ELF-1 (cell line): ENCODE measurements at regions not wholly inside any gene's neighbourhood (a gene's known extent, or its start where the extent isn't known, plus 50 kb on each side); places are given as distances from the start of the nearest gene placed in this dataset.
"Not testable (repeated sequence)": the region's sequence is repeated elsewhere in the genome, so short reads cannot be mapped to it uniquely, and the experiment has no call there.

Experiments
- DNase-seq: peaks from one replicate; pipeline ENCODE4 v3.0.0-alpha.2; 2016; ENCODE audit warnings: low read depth, low spot score

DNA sequence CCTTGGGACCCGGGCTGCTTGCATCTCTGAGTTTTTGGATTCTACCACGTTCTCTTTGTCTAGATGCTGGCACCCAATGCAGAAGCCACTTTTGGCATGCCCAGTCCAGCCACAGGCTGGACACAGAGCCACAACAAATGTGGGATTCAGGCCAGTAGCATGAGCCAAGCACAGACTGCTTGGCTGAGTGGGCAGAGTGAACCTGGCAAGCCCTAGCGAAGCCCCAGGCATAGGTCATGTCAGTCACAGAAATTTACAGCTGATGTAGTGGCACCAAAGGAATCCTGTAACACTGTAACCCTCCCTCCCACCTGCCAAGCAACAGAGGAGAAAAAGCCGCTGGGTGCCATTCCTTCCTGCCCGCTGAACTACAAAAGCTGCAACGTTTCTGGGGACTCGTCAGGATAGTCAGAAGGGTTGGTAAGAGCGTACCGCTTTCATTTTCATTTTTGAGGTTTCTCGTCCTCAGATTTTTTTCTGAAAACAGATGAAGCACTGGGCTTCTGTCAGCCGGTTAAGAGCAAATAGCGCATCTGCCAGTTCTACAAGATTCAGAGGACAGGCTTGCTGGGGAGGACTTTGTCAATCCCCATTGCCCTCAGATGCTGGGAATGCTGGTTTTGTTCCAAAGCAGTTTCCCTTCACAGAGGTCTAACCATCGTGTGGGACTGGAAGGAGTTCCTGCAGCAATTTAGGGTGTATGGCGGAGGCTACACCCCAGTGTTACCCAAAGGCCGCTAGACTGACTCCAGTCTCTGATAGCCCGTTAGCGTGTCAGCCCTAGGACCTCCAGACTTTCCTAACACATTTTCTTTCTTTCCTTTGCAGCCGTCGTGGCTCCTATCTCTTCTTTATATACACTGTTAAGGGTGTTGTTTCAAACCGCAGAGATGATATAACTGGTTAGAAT lies 399.0 kb downstream of the HTR1A start:
- no peak for DNase-seq

DNA sequence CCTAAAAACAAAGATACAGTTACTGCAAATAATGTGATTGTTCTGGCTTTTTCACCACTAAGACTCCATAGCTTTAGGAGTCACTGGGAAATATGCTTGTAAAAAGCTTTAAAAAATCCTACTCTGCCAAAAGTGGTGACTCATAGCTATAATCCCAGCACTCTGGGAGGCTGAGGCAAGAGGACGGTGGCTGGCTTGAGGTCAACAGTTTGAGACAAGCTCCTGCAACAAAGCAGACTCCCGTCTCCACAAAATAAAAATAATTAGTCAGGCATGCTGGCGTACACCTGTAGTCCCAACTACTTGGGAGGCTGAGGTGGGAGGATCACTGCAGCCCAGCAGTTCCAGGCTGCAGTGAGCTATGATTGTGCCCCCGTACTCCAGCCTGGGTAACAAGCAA lies 406.4 kb downstream of the HTR1A start:
- DNase-seq = no peak

DNA sequence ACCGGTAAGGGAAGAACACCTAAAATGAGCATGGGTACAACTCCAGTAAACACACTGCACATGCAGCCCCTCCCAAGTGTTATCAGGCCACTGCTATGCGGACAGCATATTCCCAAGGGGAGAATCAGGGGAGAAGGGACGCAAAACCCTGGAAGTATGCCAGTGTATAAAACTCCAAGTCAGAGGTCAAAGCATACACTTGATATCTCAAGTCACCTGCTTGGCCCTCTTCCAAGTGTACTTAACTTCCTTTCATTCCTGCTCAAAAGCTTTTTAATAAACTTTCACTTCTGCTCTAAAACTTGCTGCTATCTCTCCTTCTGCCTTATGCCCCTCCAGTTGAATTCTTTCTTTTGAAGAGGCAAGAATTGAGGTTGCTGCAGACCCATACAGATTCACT lies 408.1 kb downstream of the HTR1A start:
- DNase-seq = no peak

DNA sequence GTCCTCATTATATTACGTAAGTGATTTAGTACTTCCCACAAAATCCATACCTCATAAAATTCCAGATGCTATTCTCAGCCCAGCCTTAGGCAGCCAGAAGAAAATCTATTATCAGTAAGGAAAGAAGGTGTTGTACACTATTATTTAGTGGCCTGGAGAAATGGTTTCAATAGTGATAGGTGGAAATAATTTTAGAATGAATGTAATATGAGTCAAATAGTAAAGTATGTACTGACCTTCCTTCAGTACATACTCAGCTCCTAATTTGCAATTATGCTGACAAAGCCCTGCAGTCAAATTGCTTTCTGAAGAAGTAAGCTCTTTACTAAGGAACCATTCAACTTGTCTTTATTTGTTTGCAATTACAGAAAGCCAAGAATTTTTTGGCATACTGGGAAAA lies 409.2 kb downstream of the HTR1A start:
- DNase-seq = no peak

DNA sequence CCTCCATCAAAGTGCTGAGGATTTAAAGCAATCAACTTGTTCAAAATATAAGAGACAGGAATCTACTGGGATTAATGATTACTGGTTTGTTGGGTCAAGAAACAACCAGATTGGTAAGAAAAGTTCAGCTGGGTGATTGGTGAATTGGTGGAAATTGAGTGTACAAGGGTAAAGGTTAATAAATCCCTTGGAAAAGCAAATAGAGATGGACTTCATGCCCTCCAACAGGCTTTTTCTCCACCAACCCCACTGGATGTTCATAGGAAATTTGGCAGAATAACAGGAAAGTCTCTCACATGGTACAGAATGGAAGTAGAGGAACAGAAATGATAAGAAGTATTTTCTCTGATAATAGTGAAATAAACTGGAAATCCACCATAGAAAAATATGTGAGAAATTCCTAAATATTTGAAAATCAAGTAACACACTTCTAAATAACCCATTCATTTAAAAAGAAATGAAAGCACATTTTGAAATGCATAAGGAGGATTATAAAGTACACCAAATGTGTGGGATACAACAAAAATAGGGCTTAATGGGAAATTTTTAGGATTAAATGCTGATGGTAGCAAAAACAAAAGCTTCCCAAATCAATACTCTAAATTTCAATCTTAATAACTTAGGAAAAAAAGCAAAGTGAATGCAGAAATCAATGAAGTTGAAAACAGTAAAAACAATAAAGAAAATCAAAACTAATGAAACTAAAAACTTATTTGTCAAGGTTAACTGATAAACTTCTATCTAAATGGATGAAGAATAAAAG lies 426.2 kb downstream of the HTR1A start:
- DNase-seq = no peak

DNA sequence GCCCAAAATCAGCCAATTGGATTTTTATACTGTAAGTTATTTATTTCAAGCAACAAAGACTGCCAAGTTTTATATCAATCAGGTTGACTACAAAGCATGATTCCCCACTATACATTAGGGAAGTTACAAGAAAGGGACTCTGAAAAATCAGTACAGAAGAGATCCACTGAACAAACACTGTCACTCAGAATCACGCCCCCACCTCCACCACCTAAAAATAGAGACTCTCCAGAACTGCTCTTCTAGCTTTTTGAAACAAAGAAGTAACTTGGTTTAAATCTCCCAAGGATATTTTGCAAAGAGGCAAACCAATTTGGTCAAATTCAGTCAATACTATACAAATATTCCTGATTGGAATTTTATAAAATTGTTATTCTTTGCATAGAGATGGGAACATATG lies 438.0 kb downstream of the HTR1A start:
- no peak for DNase-seq

DNA sequence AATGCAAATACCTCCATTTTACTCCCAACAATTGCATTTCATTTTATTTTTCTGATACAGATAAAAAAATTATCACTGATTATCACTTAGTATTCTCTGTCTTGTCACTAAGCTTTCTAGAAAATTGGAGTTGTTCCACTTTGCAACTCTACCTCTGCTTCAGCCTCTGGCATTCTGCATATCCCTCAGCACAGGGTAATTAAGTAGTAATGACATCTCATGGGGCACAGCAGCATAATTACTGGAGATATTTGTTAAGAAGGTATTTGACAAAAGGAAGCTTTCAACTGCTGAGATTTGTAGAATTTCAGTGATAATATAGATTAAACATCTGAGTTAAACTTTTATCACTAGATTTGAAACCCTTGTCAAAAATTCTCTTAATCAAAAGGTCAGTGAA lies 446.2 kb downstream of the HTR1A start:
- no peak for DNase-seq

DNA sequence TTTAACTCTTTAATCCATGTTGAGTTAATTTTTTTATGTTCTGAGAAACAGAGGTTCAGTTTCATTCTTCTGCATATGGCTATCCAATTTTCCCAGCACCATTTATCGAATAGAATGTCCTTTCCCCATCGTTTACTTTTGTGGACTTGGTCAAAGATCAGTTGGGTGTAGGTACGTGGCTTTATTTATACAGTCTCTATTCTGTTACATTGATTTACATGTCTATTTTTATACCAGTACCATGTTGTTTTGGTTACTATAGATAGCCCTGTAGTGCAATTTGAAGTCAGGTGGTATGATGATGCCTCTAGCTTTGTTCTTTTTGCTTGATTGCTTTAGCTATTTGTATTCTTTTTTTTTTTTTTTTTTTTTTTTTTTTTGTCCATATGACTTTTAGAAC lies 462.0 kb downstream of the HTR1A start:
- no peak for DNase-seq

DNA sequence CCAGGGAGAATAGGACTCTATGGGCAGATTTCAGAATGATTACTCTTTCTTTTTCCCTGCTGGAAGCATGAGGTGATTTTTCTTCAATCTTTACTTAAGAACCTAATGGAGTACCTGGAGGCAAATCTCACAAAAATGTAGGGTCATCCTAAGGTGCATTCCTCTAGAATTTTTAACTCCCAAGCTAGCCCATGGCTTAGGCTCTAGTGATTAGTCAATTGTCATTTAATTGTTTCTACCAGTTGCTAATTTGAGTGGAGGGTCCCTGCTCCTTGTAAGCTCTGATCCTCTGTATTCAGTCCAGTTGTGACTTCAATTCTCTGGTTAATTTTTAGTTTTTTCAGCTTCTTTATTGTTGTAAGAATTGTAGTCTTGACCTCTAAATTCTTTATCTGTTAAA lies 467.0 kb downstream of the HTR1A start:
- no peak for DNase-seq

DNA sequence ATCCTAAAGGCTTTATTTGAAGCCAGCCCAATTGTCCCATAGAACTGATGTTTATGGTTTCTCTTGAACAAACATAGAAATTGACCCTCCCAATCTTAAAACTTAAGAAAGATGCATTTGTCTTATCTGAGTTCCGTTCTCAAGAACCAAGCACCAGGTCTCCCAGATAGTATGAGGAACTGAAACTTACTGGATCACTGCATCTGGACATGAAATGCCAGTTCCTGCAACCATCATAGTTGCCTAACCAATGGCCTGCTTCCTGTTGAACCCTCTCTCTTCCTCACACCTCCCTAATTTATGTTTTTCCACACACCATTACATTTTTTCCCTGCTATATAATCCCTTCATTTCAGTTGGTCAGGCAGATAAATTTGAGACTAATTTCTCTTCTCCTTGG lies 478.9 kb downstream of the HTR1A start:
- DNase-seq = no peak

DNA sequence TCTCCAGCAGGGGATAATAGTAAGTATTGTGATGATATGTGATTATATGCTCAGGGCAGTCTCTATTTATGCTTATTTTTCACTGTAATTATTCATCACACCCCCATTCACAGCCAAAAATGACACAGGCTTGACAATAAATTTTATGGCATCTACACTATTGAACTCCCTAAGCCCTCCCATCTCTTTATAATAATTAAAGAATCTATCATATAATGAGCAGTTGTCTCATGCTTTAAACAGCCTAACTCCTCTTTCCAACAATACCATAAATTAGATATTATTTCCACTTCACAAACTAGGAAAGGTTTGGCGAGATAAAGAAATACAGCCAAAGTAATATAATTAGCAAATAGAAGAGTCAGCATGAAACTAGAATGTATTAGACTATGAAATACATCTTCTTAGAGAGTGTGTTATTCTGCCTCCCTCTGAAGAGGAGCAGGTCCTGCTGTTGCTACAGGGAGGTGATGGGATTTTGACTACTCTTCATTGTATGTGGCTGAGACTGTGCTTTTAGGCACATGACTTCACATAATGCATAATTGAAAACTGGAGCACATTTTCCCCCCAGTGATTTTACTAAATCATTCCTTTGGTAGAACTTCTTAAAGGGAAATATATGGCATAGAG lies 488.8 kb downstream of the HTR1A start:
- no peak for DNase-seq

DNA sequence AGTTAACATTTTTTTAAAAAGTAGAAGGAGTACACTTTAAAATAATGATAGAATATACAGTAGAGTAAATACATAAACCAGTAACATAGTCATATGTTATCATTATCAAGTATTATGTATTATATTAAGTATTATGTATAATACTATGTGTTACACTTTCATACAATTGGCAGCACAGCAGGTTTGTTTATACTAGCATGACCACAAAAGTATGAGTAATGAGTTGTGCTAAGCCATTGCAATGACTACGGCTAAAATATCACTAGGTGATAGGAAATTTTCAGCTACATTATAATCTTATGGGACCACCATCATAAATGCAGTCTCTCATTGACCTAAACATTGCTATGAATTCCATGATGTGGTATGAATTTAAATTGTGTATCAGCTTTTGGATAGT lies 506.0 kb downstream of the HTR1A start:
- DNase-seq = no peak

DNA sequence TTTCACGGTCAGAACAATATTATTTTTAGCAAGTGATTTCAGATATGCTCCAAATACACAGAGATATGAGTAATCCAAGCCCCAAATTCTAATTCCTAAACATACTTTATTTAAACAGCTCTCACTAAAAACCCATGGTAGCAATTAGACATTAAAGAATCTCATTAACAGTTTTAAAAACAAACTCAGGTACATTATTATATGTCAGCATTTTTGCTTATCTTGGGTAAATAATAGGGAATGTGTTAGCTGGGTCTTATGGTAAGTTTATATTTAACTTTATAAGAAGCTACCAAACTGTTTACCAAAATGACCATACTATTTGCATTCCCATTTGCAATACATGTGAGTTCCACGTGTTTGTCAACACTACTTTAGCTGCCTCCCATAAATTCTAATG lies 511.1 kb downstream of the HTR1A start:
- DNase-seq = no peak

DNA sequence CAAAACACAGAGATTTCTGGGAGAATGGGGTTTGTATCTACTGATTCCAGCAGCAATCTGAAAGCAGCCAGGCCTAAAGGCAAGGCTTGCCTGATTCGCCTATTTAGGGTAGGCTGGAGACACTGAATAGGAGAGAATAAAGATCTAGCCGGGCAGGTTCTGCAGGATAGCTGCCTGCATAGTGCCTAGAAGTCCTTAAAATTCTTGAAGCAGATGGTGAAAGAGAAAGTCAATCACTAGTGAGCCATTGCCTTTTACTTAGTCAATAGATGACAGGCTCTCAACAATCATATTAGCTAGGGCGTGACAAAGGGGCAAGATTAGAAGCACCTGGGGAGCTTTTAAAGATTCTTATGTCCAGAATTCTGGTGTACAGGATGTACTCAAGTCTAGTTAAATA lies 522.7 kb downstream of the HTR1A start:
- peak; percentile 11 for DNase-seq

DNA sequence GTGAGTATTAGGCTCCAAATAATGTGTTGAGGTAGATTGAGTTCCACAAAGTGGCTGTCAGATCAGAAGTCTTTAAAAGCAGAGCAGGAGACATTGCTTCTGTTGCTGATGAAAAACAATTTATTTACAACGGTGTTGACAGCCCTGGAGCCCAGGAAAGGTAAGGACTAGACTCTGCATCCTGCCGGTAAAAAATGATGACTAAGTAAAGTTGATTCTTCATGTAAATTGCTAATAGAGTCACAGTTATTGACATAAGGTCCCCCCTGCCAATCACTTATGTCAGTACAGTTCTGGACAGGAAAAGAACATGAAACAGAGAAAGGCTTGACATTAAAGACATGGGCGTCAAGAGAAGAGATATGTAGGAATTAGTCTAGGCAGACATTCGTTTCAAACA lies 552.5 kb downstream of the HTR1A start:
- DNase-seq = no peak

DNA sequence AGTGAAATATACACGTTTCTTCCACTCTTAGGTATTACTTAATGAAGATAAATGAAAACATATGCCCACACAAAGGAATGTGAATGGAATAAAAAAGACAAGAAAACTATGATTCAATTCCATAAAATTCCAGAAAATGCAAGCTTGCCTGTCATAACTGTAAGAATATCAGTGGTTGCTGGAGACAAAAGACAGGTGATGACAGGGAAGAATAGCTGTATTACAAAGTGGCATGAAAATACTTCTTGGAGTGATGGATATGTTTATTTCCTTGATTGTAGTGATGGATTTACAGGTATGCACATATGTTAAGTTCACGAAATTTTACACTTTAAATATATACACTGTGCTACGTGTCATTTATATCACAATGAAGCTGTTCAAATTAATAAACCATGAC lies 553.3 kb downstream of the HTR1A start:
- no peak for DNase-seq

DNA sequence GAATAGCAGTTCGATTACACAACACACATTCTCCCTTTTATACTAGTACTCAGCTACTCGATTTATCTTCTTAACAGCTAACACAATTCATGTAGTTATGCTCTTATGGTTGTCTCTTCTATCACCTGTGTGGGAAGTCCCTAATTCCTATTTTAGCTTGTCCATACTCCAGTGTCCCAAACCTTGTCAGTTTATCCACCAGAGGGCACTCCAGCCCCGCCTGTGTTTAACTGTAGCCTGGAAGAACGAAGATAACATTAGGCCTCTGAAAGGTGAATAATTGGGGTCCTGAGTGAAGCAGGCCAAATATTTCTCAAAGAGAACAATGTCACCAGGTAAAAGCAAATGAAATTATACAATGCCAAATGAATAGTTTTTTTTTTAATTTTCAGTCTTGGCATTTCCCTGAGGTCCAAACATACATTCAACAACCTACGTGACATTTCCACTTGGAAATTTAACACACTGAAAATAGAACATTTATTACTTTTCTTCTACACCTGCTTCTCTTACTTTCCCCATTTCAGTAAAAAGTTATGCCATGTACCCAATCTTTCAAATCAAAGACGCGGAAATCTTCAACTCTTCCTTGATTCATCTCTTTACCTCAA lies 560.7 kb downstream of the HTR1A start:
- DNase-seq = peak; percentile 66

DNA sequence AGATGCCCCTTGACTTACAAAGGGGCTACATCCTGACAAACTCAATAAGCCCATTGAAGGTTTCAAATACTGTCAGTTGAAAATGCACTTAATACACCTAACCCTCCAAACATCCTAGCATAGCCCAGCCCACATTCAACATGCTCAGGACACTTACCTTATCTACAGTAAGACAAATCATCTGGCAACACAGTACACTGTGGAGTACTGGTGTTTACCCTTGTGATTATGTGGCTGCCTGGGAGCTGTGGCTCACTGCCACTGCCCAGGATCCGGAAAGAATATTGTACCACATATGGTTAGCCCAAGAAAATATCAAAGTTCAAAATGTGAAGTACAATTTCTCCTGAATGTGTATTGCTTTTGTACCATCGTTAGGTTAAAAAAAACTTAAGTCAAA lies 562.2 kb downstream of the HTR1A start:
- DNase-seq = no peak

DNA sequence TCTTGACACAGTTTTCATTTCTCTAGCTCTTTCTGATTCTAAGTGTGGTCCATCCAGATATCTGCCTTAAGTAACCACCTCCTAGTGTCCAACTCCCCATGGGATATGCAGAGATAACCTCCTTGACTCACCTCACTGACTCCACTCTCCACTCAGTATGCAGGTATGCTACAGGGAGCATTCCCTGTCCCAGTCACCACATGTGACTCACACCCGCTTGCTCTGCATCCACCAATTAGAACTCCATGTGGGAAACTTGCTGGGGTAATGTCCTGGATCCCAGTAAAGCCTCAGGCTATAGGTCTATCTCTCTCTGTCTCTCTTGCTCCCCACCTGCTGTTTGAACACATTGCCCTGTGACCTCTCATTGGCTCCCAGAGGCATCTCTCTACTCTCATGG lies 563.9 kb downstream of the HTR1A start:
- peak; percentile 72 for DNase-seq

DNA sequence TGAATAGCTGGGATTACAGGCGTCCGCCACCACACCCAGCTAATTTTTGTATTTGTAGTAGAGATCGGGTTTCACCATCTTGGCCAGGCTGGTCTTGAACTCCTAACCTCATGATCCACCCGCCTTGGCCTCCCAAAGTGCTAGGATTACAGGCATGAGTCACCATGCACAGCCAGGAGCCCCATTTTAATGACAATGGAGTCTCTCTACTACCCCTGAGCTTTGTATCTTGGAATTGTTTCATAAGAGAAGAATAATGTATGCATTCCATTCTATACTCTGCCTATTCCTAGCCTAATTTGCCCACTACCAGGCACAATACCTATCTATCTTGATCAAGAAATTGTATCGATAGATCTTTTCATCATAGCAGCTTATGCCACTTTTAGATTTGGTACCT lies 574.1 kb downstream of the HTR1A start:
- DNase-seq = not testable (repeated sequence)

DNA sequence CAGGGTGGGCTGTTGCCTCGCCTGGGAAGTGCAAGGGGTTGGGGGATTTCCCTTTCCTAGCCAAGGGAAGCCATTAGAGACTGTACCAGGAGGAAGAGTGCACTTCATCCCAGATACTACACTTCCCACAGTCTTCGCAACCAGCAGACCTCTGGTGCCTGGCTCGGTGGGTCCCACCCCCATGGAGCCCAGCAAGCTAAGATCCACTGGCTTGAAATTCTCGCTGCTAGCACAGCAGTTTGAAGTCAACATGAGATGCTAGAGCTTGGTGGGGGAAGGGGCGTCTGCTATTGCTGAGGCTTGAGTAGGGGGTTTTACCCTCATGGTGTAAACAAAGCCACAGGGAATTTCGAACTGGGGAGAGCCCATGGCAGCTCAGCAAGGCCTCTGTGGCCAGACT lies 586.4 kb downstream of the HTR1A start:
- no peak for DNase-seq

DNA sequence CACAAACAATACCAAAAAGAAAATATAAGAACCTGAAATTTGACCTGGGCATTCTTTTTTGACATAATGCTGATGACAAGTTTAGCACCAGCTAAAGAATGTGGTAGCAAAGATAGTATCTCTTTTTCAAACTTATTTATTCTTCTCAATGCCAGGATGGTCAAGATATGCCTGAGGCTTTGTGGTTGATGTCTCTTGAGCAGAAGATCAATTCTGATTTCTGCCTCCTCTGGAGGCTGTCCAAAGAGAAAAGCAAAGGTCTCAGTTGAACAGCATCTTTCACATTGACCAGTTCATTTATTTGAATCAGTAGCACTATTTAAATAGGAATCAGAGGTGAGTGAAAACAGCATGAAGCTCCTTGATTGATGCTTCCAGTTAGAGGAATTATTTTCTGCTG lies 588.2 kb downstream of the HTR1A start:
- no peak for DNase-seq
